ENCODE measurements at regions not wholly inside any gene's neighbourhood (a gene's known extent, or its start where the extent isn't known, plus 50 kb on each side); places are given as distances from the start of the nearest gene placed in this dataset.

- TF ChIP-seq CTCF (conservative IDR thresholded peaks at IDR 0.05; ENCODE audit: low read depth, low read length): no peak
- H3K4me3 ChIP-seq (ENCODE audit: low read depth, low read length): no peak overlapping the region
- DNase-seq (ENCODE audit: low read depth): no peak
Observed at GRCh38 chr9:31615966-31616365, 768.5 kb upstream of the ACO1 start.

GRCh38 chr9:31623511-31623910, 760.9 kb upstream of the ACO1 start:
- DNase-seq (ENCODE audit: low read depth): no peak
- no peak overlapping the region for H3K4me3 ChIP-seq (ENCODE audit: low read depth, low read length)
- no peak for TF ChIP-seq CTCF (conservative IDR thresholded peaks at IDR 0.05; ENCODE audit: low read depth, low read length)

GRCh38 chr9:31629292-31629691, 755.2 kb upstream of the ACO1 start:
- DNase-seq (ENCODE audit: low read depth): no peak
- no peak for TF ChIP-seq CTCF (conservative IDR thresholded peaks at IDR 0.05; ENCODE audit: low read depth, low read length)
- no peak overlapping the region for H3K4me3 ChIP-seq (ENCODE audit: low read depth, low read length)

- TF ChIP-seq CTCF (conservative IDR thresholded peaks at IDR 0.05; ENCODE audit: low read depth, low read length): no peak
Observed at GRCh38 chr9:31637265-31637664, 747.2 kb upstream of the ACO1 start.

GRCh38 chr9:31637861-31638260, 746.6 kb upstream of the ACO1 start:
- TF ChIP-seq CTCF (conservative IDR thresholded peaks at IDR 0.05; ENCODE audit: low read depth, low read length): no peak
- no peak overlapping the region for H3K4me3 ChIP-seq (ENCODE audit: low read depth, low read length)
- DNase-seq (ENCODE audit: low read depth): no peak

More at GRCh38 chr9:31637265-31637664, 747.2 kb upstream of the ACO1 start:
- no peak for DNase-seq (ENCODE audit: low read depth)
- H3K4me3 ChIP-seq (ENCODE audit: low read depth, low read length): no peak overlapping the region

- no peak for TF ChIP-seq CTCF (conservative IDR thresholded peaks at IDR 0.05; ENCODE audit: low read depth, low read length)
- no peak for DNase-seq (ENCODE audit: low read depth)
Observed at GRCh38 chr9:31639451-31639850, 745.0 kb upstream of the ACO1 start.

GRCh38 chr9:31669311-31669710, 715.1 kb upstream of the ACO1 start:
- TF ChIP-seq CTCF (conservative IDR thresholded peaks at IDR 0.05; ENCODE audit: low read depth, low read length): no peak
- no peak overlapping the region for H3K4me3 ChIP-seq (ENCODE audit: low read depth, low read length)
- DNase-seq (ENCODE audit: low read depth): no peak

More at GRCh38 chr9:31639451-31639850, 745.0 kb upstream of the ACO1 start:
- H3K4me3 ChIP-seq (ENCODE audit: low read depth, low read length): no peak overlapping the region

Measured in choroid plexus epithelial cell (primary cell).